H9 (cell line): ENCODE measurements at regions not wholly inside any gene's neighbourhood (a gene's known extent, or its start where the extent isn't known, plus 50 kb on each side); places are given as distances from the start of the nearest gene placed in this dataset.

Experiments
- DNase-seq: peaks from one replicate; pipeline ENCODE4 v3.0.0-alpha.2; 2017
- H2AFZ ChIP-seq: one replicate; pipeline ENCODE4 v1.6.1; 2013; ENCODE audit warnings: mild to moderate bottlenecking, low read length, control low read depth, moderate library complexity
- H2AK5ac ChIP-seq: 2 replicates; pipeline ENCODE4 v1.6.1; 2013; ENCODE audit warnings: low read length, control low read depth, mixed read lengths; ENCODE audit not compliant: insufficient read length
- H2BK120ac ChIP-seq: one replicate; pipeline ENCODE4 v1.6.1; 2013; ENCODE audit warnings: low read depth, mild to moderate bottlenecking, low read length, control low read depth, inconsistent platforms; ENCODE audit not compliant: poor library complexity, severe bottlenecking
- H2BK12ac ChIP-seq: 2 replicates; pipeline ENCODE4 v1.6.1; 2013; ENCODE audit warnings: low read length, control low read depth, mixed read lengths, low read depth; ENCODE audit not compliant: insufficient read length
- H2BK15ac ChIP-seq: 2 replicates; pipeline ENCODE4 v1.6.1; 2013; ENCODE audit warnings: low read depth, low read length, control low read depth
- H2BK20ac ChIP-seq: one replicate; pipeline ENCODE4 v1.6.1; 2013; ENCODE audit warnings: low read depth, mild to moderate bottlenecking, low read length, control low read depth, inconsistent platforms; ENCODE audit not compliant: poor library complexity, severe bottlenecking
- H2BK5ac ChIP-seq: 2 replicates; pipeline ENCODE4 v1.6.1; 2013; ENCODE audit warnings: low read length, control low read depth, mixed read lengths; ENCODE audit not compliant: insufficient read length
- H3K14ac ChIP-seq: 2 replicates; pipeline ENCODE4 v1.6.1; 2013; ENCODE audit warnings: low read length, control low read depth; ENCODE audit not compliant: insufficient read depth
- H3K18ac ChIP-seq: 2 replicates; pipeline ENCODE4 v1.6.1; 2013; ENCODE audit warnings: low read depth, mild to moderate bottlenecking, mixed read lengths, low read length, control low read depth; ENCODE audit not compliant: insufficient read length
- H3K23ac ChIP-seq: 2 replicates; pipeline ENCODE4 v1.6.1; 2013; ENCODE audit warnings: low read length, control low read depth, mixed read lengths, low read depth; ENCODE audit not compliant: insufficient read length
- H3K23me2 ChIP-seq: 2 replicates; pipeline ENCODE4 v1.6.1; 2013; ENCODE audit warnings: low read depth, mild to moderate bottlenecking, mixed read lengths, low read length, control low read depth; ENCODE audit not compliant: insufficient read length, poor library complexity, severe bottlenecking
- H3K27ac ChIP-seq: 2 replicates; pipeline ENCODE4 v1.5.1; 2013; ENCODE audit warnings: low read length, control low read depth, mixed read lengths, low read depth; ENCODE audit not compliant: insufficient read length
- H3K27me3 ChIP-seq: 2 replicates; pipeline ENCODE4 v1.6.1; 2013; ENCODE audit warnings: low read length, control low read depth, inconsistent platforms; ENCODE audit not compliant: insufficient read depth
- H3K4ac ChIP-seq: 2 replicates; pipeline ENCODE4 v1.6.1; 2013; ENCODE audit warnings: low read depth, mild to moderate bottlenecking, control low read depth, inconsistent platforms, low read length, moderate library complexity
- H3K4me1 ChIP-seq: 2 replicates; pipeline ENCODE4 v1.6.1; 2013; ENCODE audit warnings: low read length, control low read depth, inconsistent platforms; ENCODE audit not compliant: insufficient read depth
- H3K4me2 ChIP-seq: 2 replicates; pipeline ENCODE4 v1.6.1; 2013; ENCODE audit warnings: low read length, control low read depth, mixed read lengths; ENCODE audit not compliant: insufficient read length, insufficient read depth
- H3K56ac ChIP-seq: 2 replicates; pipeline ENCODE4 v1.6.1; 2013; ENCODE audit warnings: low read depth, mild to moderate bottlenecking, mixed read lengths, low read length, control low read depth; ENCODE audit not compliant: insufficient read length
- H3K79me1 ChIP-seq: 2 replicates; pipeline ENCODE4 v1.6.1; 2013; ENCODE audit warnings: low read depth, mild to moderate bottlenecking, moderate library complexity, low read length, control low read depth, inconsistent platforms; ENCODE audit not compliant: insufficient read depth, poor library complexity, severe bottlenecking
- H3K79me2 ChIP-seq: 2 replicates; pipeline ENCODE4 v1.6.1; 2013; ENCODE audit warnings: low read length, control low read depth, inconsistent platforms; ENCODE audit not compliant: insufficient read depth
- H3K9ac ChIP-seq: 2 replicates; pipeline ENCODE4 v1.6.1; 2013; ENCODE audit warnings: low read length, control low read depth, mixed read lengths; ENCODE audit not compliant: insufficient read length; ENCODE audit errors: extremely low read depth
- H3K9me3 ChIP-seq: one replicate; pipeline ENCODE4 v1.6.1; 2013; ENCODE audit warnings: low read depth, low read length, inconsistent platforms; ENCODE audit not compliant: control insufficient read depth
- H3T11ph ChIP-seq: one replicate; pipeline ENCODE4 v1.6.1; 2013; ENCODE audit warnings: mild to moderate bottlenecking, low read length, control low read depth, inconsistent platforms
- H4K20me1 ChIP-seq: one replicate; pipeline ENCODE4 v1.6.1; 2013; ENCODE audit not compliant: control insufficient read depth, insufficient read length, insufficient read depth
- H4K5ac ChIP-seq: 2 replicates; pipeline ENCODE4 v1.6.1; 2013; ENCODE audit warnings: low read depth, mild to moderate bottlenecking, mixed read lengths, low read length, control low read depth; ENCODE audit not compliant: insufficient read length
- H4K8ac ChIP-seq: replicated peaks from 2 replicates; pipeline ENCODE4 v1.6.1; 2013; ENCODE audit warnings: low read length, control low read depth, mixed read lengths, low read depth; ENCODE audit not compliant: insufficient read length
- H4K91ac ChIP-seq: 2 replicates; pipeline ENCODE4 v1.6.1; 2013; ENCODE audit warnings: low read depth, mild to moderate bottlenecking, moderate library complexity, mixed read lengths, low read length, control low read depth; ENCODE audit not compliant: insufficient read length
- H3K27ac Mint-ChIP-seq, 3 experiments: 2 replicates in 2 of 3; 3 replicates in 1 of 3; pipeline ENCODE4 v1.8.0; 2020 to 2021; ENCODE audit warnings: mixed read lengths in 3 of 3, mild to moderate bottlenecking in 1 of 3, moderate library complexity in 1 of 3
- H3K27me3 Mint-ChIP-seq: 2 replicates; pipeline ENCODE4 v1.8.0; 2021; ENCODE audit warnings: low read depth, mild to moderate bottlenecking, moderate library complexity, mixed read lengths
- H3K36me3 Mint-ChIP-seq, 3 experiments: 2 replicates in 2 of 3; 3 replicates in 1 of 3; pipeline ENCODE4 v1.8.0; 2020 to 2021; ENCODE audit warnings: low read depth in 3 of 3, mixed read lengths in 3 of 3; ENCODE audit not compliant: insufficient read depth in 1 of 3
- H3K4me1 Mint-ChIP-seq, 2 experiments: 2 replicates each; pipeline ENCODE4 v1.8.0; 2020; ENCODE audit warnings: mixed read lengths in 2 of 2
- H3K4me3 Mint-ChIP-seq, 2 experiments: 2 replicates in 1 of 2; 3 replicates in 1 of 2; pipeline ENCODE4 v1.8.0; 2020 to 2021; ENCODE audit warnings: mild to moderate bottlenecking in 2 of 2, mixed read lengths in 2 of 2, moderate library complexity in 1 of 2
- H3K9me3 Mint-ChIP-seq, 2 experiments: 2 replicates in 1 of 2; 3 replicates in 1 of 2; pipeline ENCODE4 v1.8.0; 2020; ENCODE audit warnings: mild to moderate bottlenecking in 2 of 2, mixed read lengths in 2 of 2, moderate library complexity in 1 of 2
- WGBS: extraction: QIAGEN DNeasy Blood & Tissue Kit; methylation state at CpG from one replicate; pipeline ENCODE4 v1.1.7; 2013; ENCODE audit warnings: missing lambda C conversion rate, low lambda C conversion rate, mixed read lengths; ENCODE audit not compliant: insufficient read length; ENCODE audit errors: extremely low coverage; 5-methylcytosine and 5-hydroxymethylcytosine counted together
- TF ChIP-seq, protein P1 (sequence below): fragments of 200-600 bp; sonication (generic); conservative IDR thresholded peaks from 3 replicates; pipeline ENCODE4 v1.8.0; 2021; ENCODE audit warnings: antibody characterized with exemption, mild to moderate bottlenecking

- no peak overlapping the region for H3K27ac Mint-ChIP-seq
- Histone ChIP-seq H2AK5ac (no peak overlapping the region), H3K23me2 (no peaks in the 10 kb centered on the region), H3K14ac (no peak overlapping the region), H2BK12ac (no peak overlapping the region), H3K9me3 (no peaks in the 10 kb centered on the region), H3K4me2 (no peak overlapping the region), H2BK5ac (no peak overlapping the region), H3T11ph (no peak overlapping the region), H2BK120ac (no peak overlapping the region), H3K27me3 (no peaks in the 10 kb centered on the region), H3K79me2 (no peaks in the 10 kb centered on the region), H2BK15ac (no peak overlapping the region), H3K18ac (no peak overlapping the region), H3K27ac (no peak overlapping the region), H4K5ac (no peak overlapping the region), H2BK20ac (no peak overlapping the region), H3K79me1 (no peaks in the 10 kb centered on the region), H3K9ac (no peak overlapping the region), H4K20me1 (no peaks in the 10 kb centered on the region), H4K8ac (no peak overlapping the region), H3K4me1 (no peaks in the 10 kb centered on the region), H3K23ac (no peak overlapping the region), H3K56ac (no peak overlapping the region), H3K4ac (no peak overlapping the region), H2AFZ (no peak overlapping the region), H4K91ac (no peak overlapping the region)
- H3K27me3 Mint-ChIP-seq: no peaks in the 10 kb centered on the region; the same call in 1 of the 2 replicates
- WGBS: no CpG with 5 or more reads among the region's 2 CpGs
- no peaks in the 10 kb centered on the region for H3K4me1 Mint-ChIP-seq
- H3K4me3 Mint-ChIP-seq: no peak overlapping the region
- H3K9me3 Mint-ChIP-seq: peaks cover 12 to 16% of the 10 kb centered on the region in 2 experiments
- DNase-seq: no peak
- TF ChIP-seq, protein P1, sequence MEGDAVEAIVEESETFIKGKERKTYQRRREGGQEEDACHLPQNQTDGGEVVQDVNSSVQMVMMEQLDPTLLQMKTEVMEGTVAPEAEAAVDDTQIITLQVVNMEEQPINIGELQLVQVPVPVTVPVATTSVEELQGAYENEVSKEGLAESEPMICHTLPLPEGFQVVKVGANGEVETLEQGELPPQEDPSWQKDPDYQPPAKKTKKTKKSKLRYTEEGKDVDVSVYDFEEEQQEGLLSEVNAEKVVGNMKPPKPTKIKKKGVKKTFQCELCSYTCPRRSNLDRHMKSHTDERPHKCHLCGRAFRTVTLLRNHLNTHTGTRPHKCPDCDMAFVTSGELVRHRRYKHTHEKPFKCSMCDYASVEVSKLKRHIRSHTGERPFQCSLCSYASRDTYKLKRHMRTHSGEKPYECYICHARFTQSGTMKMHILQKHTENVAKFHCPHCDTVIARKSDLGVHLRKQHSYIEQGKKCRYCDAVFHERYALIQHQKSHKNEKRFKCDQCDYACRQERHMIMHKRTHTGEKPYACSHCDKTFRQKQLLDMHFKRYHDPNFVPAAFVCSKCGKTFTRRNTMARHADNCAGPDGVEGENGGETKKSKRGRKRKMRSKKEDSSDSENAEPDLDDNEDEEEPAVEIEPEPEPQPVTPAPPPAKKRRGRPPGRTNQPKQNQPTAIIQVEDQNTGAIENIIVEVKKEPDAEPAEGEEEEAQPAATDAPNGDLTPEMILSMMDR: no peak
- H3K36me3 Mint-ChIP-seq: peaks cover 0 to 14% (median 3%) of the 10 kb centered on the region in 3 experiments; a peak in 4 of 7 replicates
Observed at GRCh38 chr14:28577711-28578131, 188.9 kb upstream of the FOXG1 start.
